ENCODE measurements at regions not wholly inside any gene's neighbourhood (a gene's known extent, or its start where the extent isn't known, plus 50 kb on each side); places are given as distances from the start of the nearest gene placed in this dataset.
"Not testable (repeated sequence)": the region's sequence is repeated elsewhere in the genome, so short reads cannot be mapped to it uniquely, and the experiment has no call there.

GRCh38 chr5:56297851-56298250 is 64.7 kb upstream of the ANKRD55 start:
- TF ChIP-seq CTCF (IDR thresholded peaks at IDR 0.05) = no peak
- intact Hi-C loops (cut with DNase I) = no loop called here
- no peaks in the 10 kb centered on the region for H3K27me3 ChIP-seq (ENCODE audit: insufficient read depth in 3 of 3, low read length in 2 of 3)
- no peak overlapping the region for H3K4me3 ChIP-seq
- H3K4me1 ChIP-seq = no peaks in the 10 kb centered on the region
- no peaks in the 10 kb centered on the region for H3K9me3 ChIP-seq
- WGBS, 3 donors = 66 to 73% (median 71%) methylated on average over 2 of the region's 2 CpGs
- H3K36me3 ChIP-seq (ENCODE audit: insufficient read depth in 1 of 2, low read depth in 1 of 2) = no peaks in the 10 kb centered on the region
- no peak overlapping the region for H3K27ac ChIP-seq
- no peak for DNase-seq
- no peak for ATAC-seq

- ATAC-seq; intact Hi-C loops (cut with DNase I); H3K27ac ChIP-seq; H3K27me3 ChIP-seq (ENCODE audit: insufficient read depth in 3 of 3, low read length in 2 of 3); DNase-seq; H3K4me1 ChIP-seq; H3K4me3 ChIP-seq; H3K36me3 ChIP-seq (ENCODE audit: insufficient read depth in 1 of 2, low read depth in 1 of 2); H3K9me3 ChIP-seq: not testable (repeated sequence)
- WGBS, 3 donors = 94 to 97% (median 96%) methylated on average over 15 to 23 of the region's 23 CpGs
Observed at GRCh38 chr5:56295311-56295710, 62.2 kb upstream of the ANKRD55 start.

- Histone ChIP-seq H3K36me3 (ENCODE audit: insufficient read depth in 1 of 2, low read depth in 1 of 2) (no peaks in the 10 kb centered on the region), H3K9me3 (no peaks in the 10 kb centered on the region), H3K27ac (no peak overlapping the region), H3K27me3 (ENCODE audit: insufficient read depth in 3 of 3, low read length in 2 of 3) (no peaks in the 10 kb centered on the region), H3K4me1 (no peaks in the 10 kb centered on the region), H3K4me3 (no peak overlapping the region)
- DNase-seq (no peak), ATAC-seq (no peak)
- WGBS, 3 donors = 86 to 91% (median 88%) methylated on average over 2 of the region's 2 CpGs
- intact Hi-C loops (cut with DNase I) = no loop called here
- no peak for TF ChIP-seq CTCF (IDR thresholded peaks at IDR 0.05)
Observed at GRCh38 chr5:56294354-56294753, 61.2 kb upstream of the ANKRD55 start.

GRCh38 chr5:56292874-56293273 is 59.7 kb upstream of the ANKRD55 start:
- H3K4me3 ChIP-seq; H3K4me1 ChIP-seq; ATAC-seq; H3K9me3 ChIP-seq; H3K27me3 ChIP-seq (ENCODE audit: insufficient read depth in 3 of 3, low read length in 2 of 3); H3K27ac ChIP-seq; intact Hi-C loops (cut with DNase I); DNase-seq; H3K36me3 ChIP-seq (ENCODE audit: insufficient read depth in 1 of 2, low read depth in 1 of 2): not testable (repeated sequence)
- WGBS, 3 donors = 78 to 100% (median 96%) methylated on average over 2 of the region's 2 CpGs

GRCh38 chr5:56291661-56292374 is 58.7 kb upstream of the ANKRD55 start:
- no peak for TF ChIP-seq CTCF (IDR thresholded peaks at IDR 0.05)
- Histone ChIP-seq H3K27me3 (ENCODE audit: insufficient read depth in 3 of 3, low read length in 2 of 3) (no peaks in the 10 kb centered on the region), H3K4me3 (no peak overlapping the region), H3K4me1 (no peaks in the 10 kb centered on the region), H3K36me3 (ENCODE audit: insufficient read depth in 1 of 2, low read depth in 1 of 2) (no peaks in the 10 kb centered on the region), H3K9me3 (no peaks in the 10 kb centered on the region), H3K27ac (no peak overlapping the region)
- 50 to 57% (median 55%) methylated on average over 3 of the region's 3 CpGs for WGBS, 3 donors
- intact Hi-C loops (cut with DNase I) = no loop called here
- ATAC-seq (no peak), DNase-seq (no peak)

All from psoas muscle (tissue), 7 donors.